Activated naive CD4-positive, alpha-beta T cell treated with anti-CD3 and anti-CD28 coated beads for 36 hours (primary cell): ENCODE measurements at regions not wholly inside any gene's neighbourhood (a gene's known extent, or its start where the extent isn't known, plus 50 kb on each side); places are given as distances from the start of the nearest gene placed in this dataset.

Source experiments
- CTCF ChIA-PET: fragments of 350-600 bp; sonication (Branson Sonifier 250); formaldehyde crosslinking; loops from one replicate; lab custom pipeline; 2021; ENCODE audit warnings: antibody characterized with exemption; lab: Charles Lee
- DNase-seq: peaks from one replicate; pipeline ENCODE4 v3.0.0-alpha.2; 2020
- H3K27ac Mint-ChIP-seq: one replicate; pipeline ENCODE4 v1.8.0; 2021; ENCODE audit warnings: mild to moderate bottlenecking, mixed read lengths
- H3K27me3 Mint-ChIP-seq: one replicate; pipeline ENCODE4 v1.8.0; 2021; ENCODE audit warnings: low read depth, mixed read lengths
- H3K36me3 Mint-ChIP-seq: one replicate; pipeline ENCODE4 v1.8.0; 2021; ENCODE audit warnings: low read depth, mixed read lengths
- H3K4me1 Mint-ChIP-seq: one replicate; pipeline ENCODE4 v1.8.0; 2021; ENCODE audit warnings: low read depth, mixed read lengths
- H3K4me3 Mint-ChIP-seq: one replicate; pipeline ENCODE4 v1.8.0; 2021; ENCODE audit warnings: mild to moderate bottlenecking, moderate library complexity, mixed read lengths
- H3K9me3 Mint-ChIP-seq: one replicate; pipeline ENCODE4 v1.8.0; 2021; ENCODE audit warnings: mixed read lengths
- intact Hi-C: fragments of 100-400 bp; cut with micrococcal nuclease; formaldehyde crosslinking; loops from one replicate; pipeline ENCODE4 v1.15.1; 2023

- intact Hi-C loops = no loop called here
- Mint-ChIP-seq H3K9me3 (no peaks in the 10 kb centered on the region), H3K4me1 (peaks cover 11% of the 10 kb centered on the region), H3K36me3 (no peaks in the 10 kb centered on the region), H3K4me3 (no peak overlapping the region), H3K27me3 (peaks cover 4% of the 10 kb centered on the region), H3K27ac (no peak overlapping the region)
- DNase-seq = no peak
- CTCF ChIA-PET = no interaction called here
These were observed 109.1 kb upstream of the RPS23 start for GRCh38 chr5:82387001-82387818.

GRCh38 chr5:82386576-82386975, 108.4 kb upstream of the RPS23 start:
- no peak for DNase-seq
- Mint-ChIP-seq H3K36me3 (no peaks in the 10 kb centered on the region), H3K4me1 (peaks cover 11% of the 10 kb centered on the region), H3K27ac (no peak overlapping the region), H3K4me3 (no peak overlapping the region), H3K27me3 (peaks cover 7% of the 10 kb centered on the region), H3K9me3 (no peaks in the 10 kb centered on the region)
- CTCF ChIA-PET = no interaction called here
- intact Hi-C loops = no loop called here

GRCh38 chr5:82384034-82384750, 106.0 kb upstream of the RPS23 start:
- H3K36me3 Mint-ChIP-seq = no peaks in the 10 kb centered on the region
- H3K4me3 Mint-ChIP-seq = no peak overlapping the region
- CTCF ChIA-PET = no interaction called here
- DNase-seq = no peak
- H3K27me3 Mint-ChIP-seq = peaks cover 6% of the 10 kb centered on the region
- peaks cover 8% of the 10 kb centered on the region for H3K4me1 Mint-ChIP-seq
- intact Hi-C loops = no loop called here
- no peak overlapping the region for H3K27ac Mint-ChIP-seq
- H3K9me3 Mint-ChIP-seq = no peaks in the 10 kb centered on the region

GRCh38 chr5:82381591-82381990, 103.4 kb upstream of the RPS23 start:
- Mint-ChIP-seq H3K9me3 (no peaks in the 10 kb centered on the region), H3K27ac (no peak overlapping the region), H3K36me3 (no peaks in the 10 kb centered on the region), H3K4me1 (peaks cover 9% of the 10 kb centered on the region), H3K4me3 (no peak overlapping the region), H3K27me3 (peaks cover 5% of the 10 kb centered on the region)
- CTCF ChIA-PET = no interaction called here
- intact Hi-C loops = no loop called here
- no peak for DNase-seq

GRCh38 chr5:82376307-82376706, 98.2 kb upstream of the RPS23 start:
- H3K4me1 Mint-ChIP-seq = peaks cover 19% of the 10 kb centered on the region
- DNase-seq = no peak
- H3K27ac Mint-ChIP-seq = no peak overlapping the region
- intact Hi-C loops = no loop called here
- H3K36me3 Mint-ChIP-seq = no peaks in the 10 kb centered on the region
- H3K4me3 Mint-ChIP-seq = no peak overlapping the region
- H3K9me3 Mint-ChIP-seq = peaks cover 1% of the 10 kb centered on the region
- CTCF ChIA-PET = interaction anchor here (1.5 kb wide), 1 partner anchor 25 kb away, joined by 3 read pairs; no protein-coding TSS in a partner anchor
- H3K27me3 Mint-ChIP-seq = no peaks in the 10 kb centered on the region

- no peak overlapping the region for H3K27ac Mint-ChIP-seq
- H3K27me3 Mint-ChIP-seq = no peaks in the 10 kb centered on the region
- H3K9me3 Mint-ChIP-seq = peaks cover 1% of the 10 kb centered on the region
- intact Hi-C loops = no loop called here
- no peak overlapping the region for H3K4me3 Mint-ChIP-seq
- no peak for DNase-seq
- CTCF ChIA-PET = interaction anchor here (1.5 kb wide), 1 partner anchor 24 kb away, joined by 3 read pairs; no protein-coding TSS in a partner anchor
- peaks cover 17% of the 10 kb centered on the region for H3K4me1 Mint-ChIP-seq
- no peaks in the 10 kb centered on the region for H3K36me3 Mint-ChIP-seq
These were observed 97.5 kb upstream of the RPS23 start for GRCh38 chr5:82375488-82376244.

- CTCF ChIA-PET = interaction anchor here (1.0 kb wide), 1 partner anchor 19 kb away, joined by 3 read pairs; no protein-coding TSS in a partner anchor
- no peak for DNase-seq
- Mint-ChIP-seq H3K27me3 (no peaks in the 10 kb centered on the region), H3K4me3 (no peak overlapping the region), H3K36me3 (no peaks in the 10 kb centered on the region), H3K4me1 (peaks cover 17% of the 10 kb centered on the region), H3K9me3 (peaks cover 1% of the 10 kb centered on the region), H3K27ac (peak overlapping the region; percentile 50)
- intact Hi-C loops = loop anchor here (1.0 kb wide), 1 partner anchor 17 kb away; no protein-coding TSS in a partner anchor
These were observed 96.5 kb upstream of the RPS23 start for GRCh38 chr5:82374637-82375036.

GRCh38 chr5:82367930-82368329, 89.8 kb upstream of the RPS23 start:
- Mint-ChIP-seq H3K27ac (no peak overlapping the region), H3K4me1 (peaks cover 19% of the 10 kb centered on the region), H3K27me3 (peaks cover 7% of the 10 kb centered on the region), H3K4me3 (no peak overlapping the region), H3K9me3 (peaks cover 1% of the 10 kb centered on the region), H3K36me3 (no peaks in the 10 kb centered on the region)
- CTCF ChIA-PET = interaction anchor here (1.5 kb wide), 1 partner anchor 17 kb away, joined by 5 read pairs; no protein-coding TSS in a partner anchor
- no peak for DNase-seq
- intact Hi-C loops = no loop called here

GRCh38 chr5:82365744-82366228, 87.6 kb upstream of the RPS23 start:
- Mint-ChIP-seq H3K27ac (peak overlapping the region; percentile 1), H3K36me3 (no peaks in the 10 kb centered on the region), H3K4me3 (no peak overlapping the region), H3K27me3 (peaks cover 7% of the 10 kb centered on the region), H3K4me1 (peaks cover 20% of the 10 kb centered on the region), H3K9me3 (no peaks in the 10 kb centered on the region)
- intact Hi-C loops = loop anchor here (1.0 kb wide), 1 partner anchor 8 kb away; no protein-coding TSS in a partner anchor
- peak; percentile 72 for DNase-seq
- CTCF ChIA-PET = interaction anchor here (1.8 to 2.4 kb wide), 2 partner anchors 9 to 13 kb away, joined by 8 to 10 read pairs; no protein-coding TSS in a partner anchor

GRCh38 chr5:82365026-82365425, 86.9 kb upstream of the RPS23 start:
- Mint-ChIP-seq H3K4me3 (no peak overlapping the region), H3K4me1 (peaks cover 26% of the 10 kb centered on the region), H3K36me3 (no peaks in the 10 kb centered on the region), H3K9me3 (no peaks in the 10 kb centered on the region), H3K27me3 (peaks cover 7% of the 10 kb centered on the region), H3K27ac (no peak overlapping the region)
- DNase-seq = no peak
- intact Hi-C loops = loop anchor here (1.0 kb wide), 1 partner anchor 8 kb away; no protein-coding TSS in a partner anchor
- CTCF ChIA-PET = interaction anchor here (2.4 kb wide), 1 partner anchor 9 kb away, joined by 10 read pairs; no protein-coding TSS in a partner anchor

- no peak overlapping the region for H3K4me3 Mint-ChIP-seq
- no peaks in the 10 kb centered on the region for H3K9me3 Mint-ChIP-seq
- H3K27me3 Mint-ChIP-seq = peaks cover 7% of the 10 kb centered on the region
- H3K36me3 Mint-ChIP-seq = no peaks in the 10 kb centered on the region
- H3K27ac Mint-ChIP-seq = no peak overlapping the region
- DNase-seq = no peak
- H3K4me1 Mint-ChIP-seq = peaks cover 30% of the 10 kb centered on the region
- CTCF ChIA-PET = interaction anchor here (2.4 kb wide), 1 partner anchor 8 kb away, joined by 10 read pairs; no protein-coding TSS in a partner anchor
- intact Hi-C loops = no loop called here
These were observed 86.3 kb upstream of the RPS23 start for GRCh38 chr5:82364497-82364896.

- DNase-seq = no peak
- intact Hi-C loops = no loop called here
- peaks cover 34% of the 10 kb centered on the region for H3K4me1 Mint-ChIP-seq
- H3K36me3 Mint-ChIP-seq = no peaks in the 10 kb centered on the region
- peaks cover 7% of the 10 kb centered on the region for H3K27me3 Mint-ChIP-seq
- no peak overlapping the region for H3K27ac Mint-ChIP-seq
- no peak overlapping the region for H3K4me3 Mint-ChIP-seq
- no peaks in the 10 kb centered on the region for H3K9me3 Mint-ChIP-seq
- CTCF ChIA-PET = no interaction called here
These were observed 85.4 kb upstream of the RPS23 start for GRCh38 chr5:82363524-82363923.
